LNCAP (cell line): ENCODE measurements at regions not wholly inside any gene's neighbourhood (a gene's known extent, or its start where the extent isn't known, plus 50 kb on each side); places are given as distances from the start of the nearest gene placed in this dataset.

Experiments used
- TF ChIP-seq, protein P1 (sequence below): fragments of 450-650 bp; IDR thresholded peaks from 2 replicates; pipeline ENCODE4 v1.5.1; 2017; ENCODE audit warnings: mild to moderate bottlenecking

DNA sequence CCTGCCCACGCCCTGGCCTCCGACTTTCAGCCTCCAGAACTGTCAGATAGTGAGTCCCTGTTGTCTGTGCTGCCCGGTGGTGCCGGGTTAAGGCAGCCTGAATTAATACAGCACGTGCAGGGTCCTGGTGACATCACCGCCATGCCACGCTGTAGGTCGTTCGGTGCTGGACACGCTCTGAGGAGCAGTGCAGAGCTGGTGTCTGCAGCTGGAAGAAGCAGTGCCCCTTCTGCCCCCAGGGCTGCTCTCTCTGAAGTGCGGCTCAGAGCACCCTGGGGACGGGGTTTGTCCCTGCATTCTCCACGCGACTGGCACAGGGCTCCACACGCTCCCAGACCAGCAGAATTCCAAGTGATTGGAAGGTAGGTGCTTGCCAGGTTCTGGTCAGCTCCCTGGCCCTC, 831.5 kb downstream of the TBC1D22A start:
- TF ChIP-seq, protein P1, sequence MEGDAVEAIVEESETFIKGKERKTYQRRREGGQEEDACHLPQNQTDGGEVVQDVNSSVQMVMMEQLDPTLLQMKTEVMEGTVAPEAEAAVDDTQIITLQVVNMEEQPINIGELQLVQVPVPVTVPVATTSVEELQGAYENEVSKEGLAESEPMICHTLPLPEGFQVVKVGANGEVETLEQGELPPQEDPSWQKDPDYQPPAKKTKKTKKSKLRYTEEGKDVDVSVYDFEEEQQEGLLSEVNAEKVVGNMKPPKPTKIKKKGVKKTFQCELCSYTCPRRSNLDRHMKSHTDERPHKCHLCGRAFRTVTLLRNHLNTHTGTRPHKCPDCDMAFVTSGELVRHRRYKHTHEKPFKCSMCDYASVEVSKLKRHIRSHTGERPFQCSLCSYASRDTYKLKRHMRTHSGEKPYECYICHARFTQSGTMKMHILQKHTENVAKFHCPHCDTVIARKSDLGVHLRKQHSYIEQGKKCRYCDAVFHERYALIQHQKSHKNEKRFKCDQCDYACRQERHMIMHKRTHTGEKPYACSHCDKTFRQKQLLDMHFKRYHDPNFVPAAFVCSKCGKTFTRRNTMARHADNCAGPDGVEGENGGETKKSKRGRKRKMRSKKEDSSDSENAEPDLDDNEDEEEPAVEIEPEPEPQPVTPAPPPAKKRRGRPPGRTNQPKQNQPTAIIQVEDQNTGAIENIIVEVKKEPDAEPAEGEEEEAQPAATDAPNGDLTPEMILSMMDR, result no peak

DNA sequence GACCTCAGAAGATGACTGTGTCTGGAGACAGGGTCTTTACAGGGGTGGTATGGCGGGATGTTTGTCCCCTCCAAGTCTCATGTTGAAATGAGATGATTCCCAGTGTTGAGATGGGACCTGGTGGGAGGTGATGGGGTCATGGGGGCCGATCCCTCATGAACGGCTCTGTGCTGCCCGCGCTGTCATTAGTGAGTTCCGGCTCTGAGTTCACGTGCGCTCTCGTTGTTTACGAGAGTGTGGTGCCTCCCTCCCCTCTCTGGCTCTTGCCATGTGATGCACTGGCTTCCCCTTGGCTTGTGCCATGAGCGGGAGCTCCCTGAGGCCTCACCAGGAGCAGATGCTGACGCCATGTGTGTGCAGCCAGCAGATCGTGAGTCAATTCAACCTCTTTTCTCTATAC, 830.8 kb downstream of the TBC1D22A start:
- TF ChIP-seq, protein P1, result no peak

DNA sequence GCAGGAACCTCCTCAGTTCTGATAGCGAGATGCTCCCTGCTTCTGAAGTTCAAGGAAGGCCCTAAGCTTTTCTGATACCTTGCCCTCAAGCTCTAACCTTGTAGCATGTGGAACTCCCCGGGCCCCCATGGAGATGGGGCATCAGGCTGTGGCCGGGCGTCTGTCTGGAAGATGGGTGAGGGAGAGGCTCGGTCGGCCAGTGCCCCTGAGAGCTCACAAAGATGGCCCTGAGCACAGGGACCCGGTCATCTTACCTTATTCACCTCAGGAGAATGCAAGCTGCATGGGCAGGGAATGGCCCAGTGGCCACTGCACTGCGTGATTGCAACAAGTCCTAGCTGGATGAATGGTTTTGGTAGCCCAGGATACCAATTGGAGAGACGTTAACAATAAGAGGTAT, 830.3 kb downstream of the TBC1D22A start:
- TF ChIP-seq, protein P1, result no peak

DNA sequence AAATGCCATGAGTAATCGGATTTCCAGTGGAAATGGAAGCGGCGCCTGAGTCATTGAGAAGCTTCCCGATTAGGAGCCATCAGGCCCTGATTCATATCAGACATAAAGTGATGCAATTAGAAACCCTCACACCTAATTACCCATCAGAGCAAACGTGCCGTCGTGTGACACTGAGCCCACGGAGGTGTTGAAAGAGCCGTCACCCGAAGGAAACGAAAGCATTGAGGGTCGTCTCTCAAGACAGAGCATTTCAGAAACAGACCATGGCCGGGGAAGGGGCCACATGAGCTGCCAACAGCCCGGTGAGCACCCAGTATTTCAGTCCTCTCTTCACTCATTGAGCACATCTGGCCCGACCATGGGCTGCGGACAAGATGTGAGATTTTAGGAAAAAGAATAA, 829.3 kb downstream of the TBC1D22A start:
- TF ChIP-seq, protein P1, result no peak

DNA sequence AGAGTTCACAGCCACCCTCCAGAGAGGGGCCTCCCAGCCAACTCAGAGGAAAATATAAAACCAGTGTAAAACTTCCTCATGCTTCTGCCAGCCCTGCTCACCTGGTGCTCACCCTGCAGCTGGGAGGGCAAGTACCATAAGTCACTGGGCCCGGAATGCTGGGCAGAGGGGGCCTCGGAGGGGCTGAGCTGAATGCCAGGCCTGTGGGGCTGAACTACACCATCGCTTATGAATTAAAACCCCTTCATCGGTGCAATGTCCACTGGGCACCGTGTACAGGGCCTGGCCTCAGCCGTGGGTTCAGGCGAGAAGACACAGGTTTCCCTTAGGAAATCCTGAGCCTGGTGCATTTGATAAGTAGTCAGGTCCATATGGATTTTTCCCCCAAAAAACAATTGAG, 828.6 kb downstream of the TBC1D22A start:
- TF ChIP-seq, protein P1, result no peak

DNA sequence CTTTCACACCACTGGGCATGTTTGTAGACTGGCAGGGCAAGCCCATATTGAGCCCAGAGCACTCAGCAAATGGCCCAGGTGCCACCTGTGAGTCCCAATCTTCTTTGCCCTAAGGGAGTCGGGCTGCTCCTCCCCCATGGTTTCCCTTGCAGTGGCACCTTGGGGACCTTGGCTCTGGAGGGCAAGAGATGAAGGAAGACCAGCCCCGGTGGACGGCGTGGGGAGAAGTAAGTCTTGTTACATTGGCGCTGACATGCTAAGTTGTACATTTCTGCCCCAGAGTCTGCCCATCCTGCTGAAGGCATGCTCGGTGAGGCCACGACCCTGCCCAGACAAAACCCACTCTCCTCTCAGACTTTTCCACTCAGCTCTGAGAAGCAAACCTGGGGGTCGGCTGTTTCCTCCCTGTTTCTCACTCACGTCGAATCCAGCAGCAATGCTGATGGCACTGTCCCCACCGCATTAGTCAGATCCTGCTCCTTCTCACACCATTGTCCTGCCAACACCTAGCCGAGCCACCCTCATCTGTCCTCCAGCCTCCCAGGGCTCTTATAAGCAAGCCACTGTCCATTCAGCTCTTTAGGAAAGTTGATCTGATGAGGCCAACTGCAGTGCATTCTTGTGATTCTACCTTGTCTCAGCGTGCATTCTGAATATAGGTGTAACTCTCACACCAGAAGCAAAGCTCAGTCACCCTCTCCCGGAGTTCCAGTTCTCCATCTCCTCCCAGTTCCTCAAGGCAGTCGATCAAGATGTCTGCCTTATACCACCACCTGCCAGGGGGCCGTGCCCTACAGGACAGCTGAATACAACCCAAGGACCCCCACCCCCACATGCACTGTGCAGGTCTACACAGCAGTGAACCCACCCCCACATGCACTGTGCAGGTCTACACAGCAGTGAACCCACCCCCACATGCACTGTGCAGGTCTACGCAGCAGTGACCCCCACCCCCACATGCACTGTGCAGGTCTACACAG, 827.1 kb downstream of the TBC1D22A start:
- TF ChIP-seq, protein P1, result no peak

DNA sequence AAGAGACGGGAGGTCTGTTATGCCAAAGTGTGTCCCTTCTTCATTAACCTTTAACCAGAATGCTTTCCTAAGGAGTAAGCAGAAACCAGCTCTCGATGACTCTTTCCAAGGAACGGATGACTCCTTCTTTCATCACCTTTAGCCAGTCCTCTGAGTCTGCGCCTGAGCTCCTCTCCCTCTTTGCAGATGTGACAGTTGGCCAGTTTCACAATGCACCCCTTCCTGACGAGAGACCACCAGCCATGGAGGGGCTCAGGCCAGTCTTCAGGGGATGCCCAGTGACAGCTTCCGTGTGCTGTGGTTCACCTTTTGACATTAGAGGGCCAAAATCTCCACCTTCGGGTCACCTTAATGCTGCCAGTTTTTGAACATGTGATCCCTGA, 826.1 kb downstream of the TBC1D22A start:
- TF ChIP-seq, protein P1, result no peak
